OCI-LY3 (cell line): ENCODE measurements at regions not wholly inside any gene's neighbourhood (a gene's known extent, or its start where the extent isn't known, plus 50 kb on each side); places are given as distances from the start of the nearest gene placed in this dataset.

Experiments used
- EZH2phosphoT487 ChIP-seq: fragments of 200-600 bp; shearing (Covaris generic); IDR thresholded peaks from 2 replicates; pipeline ENCODE4 v1.6.1; 2018; ENCODE audit warnings: antibody characterized with exemption, mixed run types, low read depth
- TF ChIP-seq, protein P1 (sequence below): fragments of 200-600, 300-600 bp; sonication (generic); IDR thresholded peaks from 2 replicates; pipeline ENCODE4 v1.5.1; 2014; ENCODE audit warnings: antibody characterized with exemption, low read length, low read depth

DNA sequence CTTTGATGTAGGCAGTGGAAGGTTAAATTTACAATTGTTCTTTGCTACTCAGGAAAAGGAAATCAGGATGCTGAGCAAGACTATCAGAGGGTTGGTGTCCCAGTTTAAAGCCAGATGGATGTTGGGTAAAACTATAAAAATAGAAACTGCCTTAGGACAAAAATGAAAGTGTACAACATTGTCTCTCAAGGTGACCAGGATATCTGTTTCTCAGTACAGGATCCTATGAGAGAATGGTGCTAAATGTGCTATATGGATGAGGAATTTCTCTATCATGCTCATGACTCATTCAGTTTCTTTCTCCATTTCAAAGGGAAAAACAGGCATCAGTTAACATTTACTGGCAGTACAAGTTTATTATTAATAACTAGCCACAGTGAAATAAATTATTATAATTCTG is 534.2 kb upstream of the GJE1 start:
- TF ChIP-seq, protein P1, sequence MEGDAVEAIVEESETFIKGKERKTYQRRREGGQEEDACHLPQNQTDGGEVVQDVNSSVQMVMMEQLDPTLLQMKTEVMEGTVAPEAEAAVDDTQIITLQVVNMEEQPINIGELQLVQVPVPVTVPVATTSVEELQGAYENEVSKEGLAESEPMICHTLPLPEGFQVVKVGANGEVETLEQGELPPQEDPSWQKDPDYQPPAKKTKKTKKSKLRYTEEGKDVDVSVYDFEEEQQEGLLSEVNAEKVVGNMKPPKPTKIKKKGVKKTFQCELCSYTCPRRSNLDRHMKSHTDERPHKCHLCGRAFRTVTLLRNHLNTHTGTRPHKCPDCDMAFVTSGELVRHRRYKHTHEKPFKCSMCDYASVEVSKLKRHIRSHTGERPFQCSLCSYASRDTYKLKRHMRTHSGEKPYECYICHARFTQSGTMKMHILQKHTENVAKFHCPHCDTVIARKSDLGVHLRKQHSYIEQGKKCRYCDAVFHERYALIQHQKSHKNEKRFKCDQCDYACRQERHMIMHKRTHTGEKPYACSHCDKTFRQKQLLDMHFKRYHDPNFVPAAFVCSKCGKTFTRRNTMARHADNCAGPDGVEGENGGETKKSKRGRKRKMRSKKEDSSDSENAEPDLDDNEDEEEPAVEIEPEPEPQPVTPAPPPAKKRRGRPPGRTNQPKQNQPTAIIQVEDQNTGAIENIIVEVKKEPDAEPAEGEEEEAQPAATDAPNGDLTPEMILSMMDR = no peak
- TF ChIP-seq EZH2phosphoT487 = no peak
